Peyer's patch (tissue), 4 donors: ENCODE measurements at regions not wholly inside any gene's neighbourhood (a gene's known extent, or its start where the extent isn't known, plus 50 kb on each side); places are given as distances from the start of the nearest gene placed in this dataset.

Experiments used
- CTCF ChIP-seq, 6 experiments: fragments of 450-650 bp in 4 of 6; fragments of 200-600 bp in 2 of 6; sonication (generic) in 1 of 6; IDR thresholded peaks; one replicate each; pipeline ENCODE4 v1.5.1; 2017 to 2019; ENCODE audit warnings: antibody characterized with exemption in 6 of 6, mild to moderate bottlenecking in 3 of 6, moderate library complexity in 1 of 6
- POLR2A ChIP-seq, 2 donors: fragments of 450-650 bp; IDR thresholded peaks; one replicate each; pipeline ENCODE4 v1.5.1; 2017; ENCODE audit warnings: antibody characterized with exemption in 2 of 2, mild to moderate bottlenecking in 2 of 2, moderate library complexity in 2 of 2

- TF ChIP-seq CTCF (IDR thresholded peaks at IDR 0.05), result no peak
- no peak for TF ChIP-seq POLR2A (IDR thresholded peaks at IDR 0.05)
Observed at GRCh38 chr1:101485712-101486111, 248.9 kb downstream of the S1PR1 start.
